MCF 10A (cell line): ENCODE measurements at regions not wholly inside any gene's neighbourhood (a gene's known extent, or its start where the extent isn't known, plus 50 kb on each side); places are given as distances from the start of the nearest gene placed in this dataset.

ENCODE experiments used
- BruUV-seq: library from RNA; stranded (reverse); fragments of 400-500 nt; replicated peaks from 2 replicates; lab custom pipeline; 2021; lab: Mats Ljungman, UMichigan
- CTCF ChIA-PET: fragments of 300-600 bp; sonication (Branson Sonifier 250); formaldehyde crosslinking; extraction: SDS; loops from one replicate; lab custom pipeline; 2021; ENCODE audit warnings: antibody characterized with exemption, inconsistent platforms; lab: Yijun Ruan, JAX
- POLR2A ChIA-PET: fragments of 300-600, 350-650 bp; sonication (Branson Sonifier 250); formaldehyde crosslinking; extraction: SDS; loops from one replicate; lab custom pipeline; 2020; ENCODE audit warnings: antibody characterized with exemption, inconsistent platforms; lab: Yijun Ruan, JAX
- DNase-seq: peaks from one replicate; pipeline ENCODE4 v3.0.0-alpha.2; 2018; ENCODE audit not compliant: unreplicated experiment
- H3K27ac Mint-ChIP-seq: one replicate; pipeline ENCODE4 v1.8.0; 2022; ENCODE audit warnings: mild to moderate bottlenecking, low read depth, mixed read lengths; ENCODE audit not compliant: unreplicated experiment
- H3K27me3 Mint-ChIP-seq: one replicate; pipeline ENCODE4 v1.8.0; 2022; ENCODE audit warnings: mixed read lengths; ENCODE audit not compliant: insufficient read depth, unreplicated experiment
- H3K36me3 Mint-ChIP-seq: one replicate; pipeline ENCODE4 v1.8.0; 2022; ENCODE audit warnings: mild to moderate bottlenecking, moderate library complexity, mixed read lengths; ENCODE audit not compliant: insufficient read depth, unreplicated experiment
- H3K4me1 Mint-ChIP-seq: one replicate; pipeline ENCODE4 v1.8.0; 2022; ENCODE audit warnings: mixed read lengths; ENCODE audit not compliant: insufficient read depth, unreplicated experiment
- H3K4me3 Mint-ChIP-seq: one replicate; pipeline ENCODE4 v1.8.0; 2022; ENCODE audit warnings: mild to moderate bottlenecking, moderate library complexity, mixed read lengths; ENCODE audit not compliant: unreplicated experiment
- H3K9me3 Mint-ChIP-seq: one replicate; pipeline ENCODE4 v1.8.0; 2022; ENCODE audit warnings: mixed read lengths; ENCODE audit not compliant: unreplicated experiment
- CTCF ChIP-seq: fragments of 200-600 bp; IDR thresholded peaks from one replicate; pipeline ENCODE4 v1.8.0; 2022; ENCODE audit warnings: antibody characterized with exemption, mild to moderate bottlenecking; ENCODE audit not compliant: unreplicated experiment
- intact Hi-C: fragments of 100-400 bp; cut with micrococcal nuclease; formaldehyde crosslinking; loops from 2 replicates; pipeline ENCODE4 v1.14.1; 2022

GRCh38 chr4:189785257-189785656 is 155.4 kb upstream of the FRG1 start:
- no TSS peak for BruUV-seq
- H3K9me3 Mint-ChIP-seq: peaks cover 19% of the 10 kb centered on the region
- H3K36me3 Mint-ChIP-seq: no peaks in the 10 kb centered on the region
- DNase-seq: no peak
- H3K27ac Mint-ChIP-seq: no peak overlapping the region
- ChIA-PET POLR2A (no interaction called here), CTCF (interaction anchor here (0.6 to 2.0 kb wide), 2 partner anchors 8 to 124 kb away, joined by 4 to 9 read pairs; no protein-coding TSS in a partner anchor)
- TF ChIP-seq CTCF: no peak
- no peaks in the 10 kb centered on the region for H3K27me3 Mint-ChIP-seq
- H3K4me3 Mint-ChIP-seq: no peak overlapping the region
- peaks cover 15% of the 10 kb centered on the region for H3K4me1 Mint-ChIP-seq
- intact Hi-C loops: no loop called here

GRCh38 chr4:189786447-189786846 is 154.2 kb upstream of the FRG1 start:
- H3K36me3 Mint-ChIP-seq: no peaks in the 10 kb centered on the region
- ChIA-PET CTCF (no interaction called here), POLR2A (no interaction called here)
- TF ChIP-seq CTCF: no peak
- intact Hi-C loops: no loop called here
- H3K9me3 Mint-ChIP-seq: peaks cover 19% of the 10 kb centered on the region
- H3K4me3 Mint-ChIP-seq: no peak overlapping the region
- H3K4me1 Mint-ChIP-seq: peaks cover 15% of the 10 kb centered on the region
- BruUV-seq: no TSS peak
- no peaks in the 10 kb centered on the region for H3K27me3 Mint-ChIP-seq
- no peak for DNase-seq
- H3K27ac Mint-ChIP-seq: no peak overlapping the region

- DNase-seq: no peak
- CTCF ChIA-PET: no interaction called here
- TF ChIP-seq CTCF: no peak
- H3K36me3 Mint-ChIP-seq: no peaks in the 10 kb centered on the region
- POLR2A ChIA-PET: no interaction called here
- H3K4me1 Mint-ChIP-seq: peaks cover 15% of the 10 kb centered on the region
- H3K4me3 Mint-ChIP-seq: no peak overlapping the region
- peak overlapping the region; percentile 25 for H3K27ac Mint-ChIP-seq
- intact Hi-C loops: no loop called here
- peaks cover 19% of the 10 kb centered on the region for H3K9me3 Mint-ChIP-seq
- BruUV-seq: TSS peak; percentile 87
- H3K27me3 Mint-ChIP-seq: no peaks in the 10 kb centered on the region
Measured at GRCh38 chr4:189787216-189788031, 153.2 kb upstream of the FRG1 start.

- peak; percentile 93 for TF ChIP-seq CTCF
- DNase-seq: peak; percentile 57
- no peaks in the 10 kb centered on the region for H3K36me3 Mint-ChIP-seq
- ChIA-PET CTCF (interaction anchor here (0.6 to 2.8 kb wide), 31 partner anchors 9 to 1949 kb away, joined by 3 to 23 read pairs (median 3); no protein-coding TSS in a partner anchor), POLR2A (no interaction called here)
- peaks cover 10% of the 10 kb centered on the region for H3K4me1 Mint-ChIP-seq
- H3K27ac Mint-ChIP-seq: no peak overlapping the region
- intact Hi-C loops: loop anchor here (1.0 to 10.0 kb wide), 4 partner anchors 358 to 1418 kb away; no protein-coding TSS in a partner anchor
- H3K4me3 Mint-ChIP-seq: peak overlapping the region; percentile 45
- no TSS peak for BruUV-seq
- no peaks in the 10 kb centered on the region for H3K27me3 Mint-ChIP-seq
- H3K9me3 Mint-ChIP-seq: peaks cover 8% of the 10 kb centered on the region
Measured at GRCh38 chr4:189792924-189793618, 147.6 kb upstream of the FRG1 start.
